ENCODE measurements at regions not wholly inside any gene's neighbourhood (a gene's known extent, or its start where the extent isn't known, plus 50 kb on each side); places are given as distances from the start of the nearest gene placed in this dataset.

DNA sequence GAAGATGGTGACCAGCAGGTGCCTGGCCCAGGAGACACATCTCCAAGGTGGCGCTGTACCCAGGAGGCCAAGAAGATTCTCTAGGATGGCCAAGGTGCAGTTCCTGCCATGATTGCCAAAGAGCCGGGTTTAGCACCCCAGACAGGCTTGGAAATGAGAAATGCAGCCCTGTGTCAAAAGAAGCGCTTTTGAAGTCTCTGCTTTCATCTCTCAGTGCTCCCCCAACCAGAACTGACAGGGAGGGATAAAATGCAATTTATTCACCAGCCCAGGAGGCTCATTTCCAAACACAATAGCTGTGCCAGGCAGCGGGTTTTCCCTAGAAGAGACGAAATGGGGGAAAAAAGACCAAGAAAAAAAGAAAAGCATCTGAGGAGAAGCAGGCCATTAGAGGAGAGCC, 195.9 kb upstream of the NCAM1 start:
- no peaks in the 10 kb centered on the region for H3K36me3 ChIP-seq (ENCODE audit: control insufficient read depth, insufficient read depth, low read length)
- no peaks in the 10 kb centered on the region for H3K4me1 ChIP-seq (ENCODE audit: control insufficient read depth, insufficient read depth, low read length)
- H3K27ac ChIP-seq (ENCODE audit: low read length): no peak overlapping the region
- in situ Hi-C loops (cut with HindIII; ENCODE audit: low pct_unique_long_range_greater_than_20kb, low sequenced_read_pairs): no loop called here
- CTCF ChIA-PET: no interaction called here
- H3K4me3 ChIP-seq (ENCODE audit: low read depth in 2 of 2, low read length in 2 of 2): no peak overlapping the region
- POLR2A ChIA-PET: no interaction called here
- ATAC-seq (no peak), DNase-seq (ENCODE audit: low read depth, low spot score) (no peak)
- BruUV-seq (replicated peaks): no TSS peak
- H3K9me3 ChIP-seq (ENCODE audit: control insufficient read depth, insufficient read depth, low read depth, low read length): no peaks in the 10 kb centered on the region
- intact Hi-C loops (cut with micrococcal nuclease; ENCODE audit: unreplicated experiment): no loop called here
- TF ChIP-seq TCF7L2 (IDR thresholded peaks at IDR 0.05; ENCODE audit: low read depth, low read length) (no peak), POLR2AphosphoS5 (IDR thresholded peaks at IDR 0.05; ENCODE audit: low read depth, low read length) (no peak), SIN3A (IDR thresholded peaks at IDR 0.05; ENCODE audit: borderline replicate concordance, insufficient read depth, low read depth, low read length) (no peak)
- TF ChIP-seq, protein P1, sequence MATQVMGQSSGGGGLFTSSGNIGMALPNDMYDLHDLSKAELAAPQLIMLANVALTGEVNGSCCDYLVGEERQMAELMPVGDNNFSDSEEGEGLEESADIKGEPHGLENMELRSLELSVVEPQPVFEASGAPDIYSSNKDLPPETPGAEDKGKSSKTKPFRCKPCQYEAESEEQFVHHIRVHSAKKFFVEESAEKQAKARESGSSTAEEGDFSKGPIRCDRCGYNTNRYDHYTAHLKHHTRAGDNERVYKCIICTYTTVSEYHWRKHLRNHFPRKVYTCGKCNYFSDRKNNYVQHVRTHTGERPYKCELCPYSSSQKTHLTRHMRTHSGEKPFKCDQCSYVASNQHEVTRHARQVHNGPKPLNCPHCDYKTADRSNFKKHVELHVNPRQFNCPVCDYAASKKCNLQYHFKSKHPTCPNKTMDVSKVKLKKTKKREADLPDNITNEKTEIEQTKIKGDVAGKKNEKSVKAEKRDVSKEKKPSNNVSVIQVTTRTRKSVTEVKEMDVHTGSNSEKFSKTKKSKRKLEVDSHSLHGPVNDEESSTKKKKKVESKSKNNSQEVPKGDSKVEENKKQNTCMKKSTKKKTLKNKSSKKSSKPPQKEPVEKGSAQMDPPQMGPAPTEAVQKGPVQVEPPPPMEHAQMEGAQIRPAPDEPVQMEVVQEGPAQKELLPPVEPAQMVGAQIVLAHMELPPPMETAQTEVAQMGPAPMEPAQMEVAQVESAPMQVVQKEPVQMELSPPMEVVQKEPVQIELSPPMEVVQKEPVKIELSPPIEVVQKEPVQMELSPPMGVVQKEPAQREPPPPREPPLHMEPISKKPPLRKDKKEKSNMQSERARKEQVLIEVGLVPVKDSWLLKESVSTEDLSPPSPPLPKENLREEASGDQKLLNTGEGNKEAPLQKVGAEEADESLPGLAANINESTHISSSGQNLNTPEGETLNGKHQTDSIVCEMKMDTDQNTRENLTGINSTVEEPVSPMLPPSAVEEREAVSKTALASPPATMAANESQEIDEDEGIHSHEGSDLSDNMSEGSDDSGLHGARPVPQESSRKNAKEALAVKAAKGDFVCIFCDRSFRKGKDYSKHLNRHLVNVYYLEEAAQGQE (IDR thresholded peaks at IDR 0.05; ENCODE audit: insufficient read depth in 1 of 2, low read depth in 2 of 2, low read length in 1 of 2): no peak
- TF ChIP-seq, protein P2, sequence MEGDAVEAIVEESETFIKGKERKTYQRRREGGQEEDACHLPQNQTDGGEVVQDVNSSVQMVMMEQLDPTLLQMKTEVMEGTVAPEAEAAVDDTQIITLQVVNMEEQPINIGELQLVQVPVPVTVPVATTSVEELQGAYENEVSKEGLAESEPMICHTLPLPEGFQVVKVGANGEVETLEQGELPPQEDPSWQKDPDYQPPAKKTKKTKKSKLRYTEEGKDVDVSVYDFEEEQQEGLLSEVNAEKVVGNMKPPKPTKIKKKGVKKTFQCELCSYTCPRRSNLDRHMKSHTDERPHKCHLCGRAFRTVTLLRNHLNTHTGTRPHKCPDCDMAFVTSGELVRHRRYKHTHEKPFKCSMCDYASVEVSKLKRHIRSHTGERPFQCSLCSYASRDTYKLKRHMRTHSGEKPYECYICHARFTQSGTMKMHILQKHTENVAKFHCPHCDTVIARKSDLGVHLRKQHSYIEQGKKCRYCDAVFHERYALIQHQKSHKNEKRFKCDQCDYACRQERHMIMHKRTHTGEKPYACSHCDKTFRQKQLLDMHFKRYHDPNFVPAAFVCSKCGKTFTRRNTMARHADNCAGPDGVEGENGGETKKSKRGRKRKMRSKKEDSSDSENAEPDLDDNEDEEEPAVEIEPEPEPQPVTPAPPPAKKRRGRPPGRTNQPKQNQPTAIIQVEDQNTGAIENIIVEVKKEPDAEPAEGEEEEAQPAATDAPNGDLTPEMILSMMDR (IDR thresholded peaks at IDR 0.05): no peak
- 0 out of 2 replicates have a peak, but pooled peaks cover 3% of the 10 kb centered on the region for H3K27me3 ChIP-seq (ENCODE audit: control insufficient read depth, insufficient read depth, low read length)

DNA sequence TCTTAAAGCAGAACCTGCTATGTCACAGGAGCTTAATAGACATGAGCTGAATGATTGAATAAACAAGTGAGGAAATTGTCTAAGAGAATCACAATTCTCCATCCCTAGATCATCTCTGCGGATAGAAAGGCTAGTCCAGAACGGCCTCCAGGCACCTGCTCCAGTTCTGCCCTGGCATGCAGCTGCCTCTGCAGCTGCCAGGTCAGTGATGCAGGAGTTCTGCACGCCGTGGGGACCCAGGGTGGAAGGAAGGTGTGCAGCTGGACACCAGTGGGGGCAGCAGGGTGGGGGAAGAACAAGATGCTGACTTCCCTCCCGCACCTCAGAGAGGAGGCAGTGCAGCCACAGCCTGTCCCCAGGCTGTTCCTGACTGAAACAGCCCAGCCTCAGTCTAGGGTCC, 192.1 kb upstream of the NCAM1 start:
- Histone ChIP-seq H3K27ac (ENCODE audit: low read length) (no peak overlapping the region), H3K4me1 (ENCODE audit: control insufficient read depth, insufficient read depth, low read length) (no peaks in the 10 kb centered on the region), H3K4me3 (ENCODE audit: low read depth in 2 of 2, low read length in 2 of 2) (no peak overlapping the region), H3K9me3 (ENCODE audit: control insufficient read depth, insufficient read depth, low read depth, low read length) (no peaks in the 10 kb centered on the region), H3K27me3 (ENCODE audit: control insufficient read depth, insufficient read depth, low read length) (0 out of 2 replicates have a peak, but pooled peaks cover 3% of the 10 kb centered on the region), H3K36me3 (ENCODE audit: control insufficient read depth, insufficient read depth, low read length) (no peaks in the 10 kb centered on the region)
- ATAC-seq (no peak), DNase-seq (ENCODE audit: low read depth, low spot score) (no peak)
- in situ Hi-C loops (cut with HindIII; ENCODE audit: low pct_unique_long_range_greater_than_20kb, low sequenced_read_pairs) (no loop called here), intact Hi-C loops (cut with micrococcal nuclease; ENCODE audit: unreplicated experiment) (no loop called here)
- TF ChIP-seq POLR2AphosphoS5 (IDR thresholded peaks at IDR 0.05; ENCODE audit: low read depth, low read length): no peak
- TF ChIP-seq, protein P2 (IDR thresholded peaks at IDR 0.05): no peak
- CTCF ChIA-PET: no interaction called here
- BruUV-seq (replicated peaks): no TSS peak
- POLR2A ChIA-PET: no interaction called here

DNA sequence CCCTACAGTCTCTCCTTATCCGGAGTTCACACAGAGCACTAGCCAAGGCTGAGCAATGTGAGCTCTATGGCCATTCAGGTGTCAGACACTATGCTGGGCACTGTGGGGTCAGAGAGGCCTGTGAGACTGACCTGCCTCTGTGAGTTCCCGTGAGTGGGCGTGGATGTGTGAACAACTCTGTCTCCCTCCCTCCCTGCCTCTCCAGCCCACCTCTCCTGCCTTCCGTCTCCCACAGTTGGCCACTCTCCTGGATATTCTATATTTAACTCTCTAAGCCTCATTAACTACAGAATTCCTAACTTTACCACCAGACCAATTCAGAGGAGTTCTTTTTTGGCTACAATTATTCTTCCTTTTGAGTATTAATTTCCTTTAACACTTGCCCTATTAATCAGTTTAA, 191.6 kb upstream of the NCAM1 start:
- ChIA-PET POLR2A (no interaction called here), CTCF (no interaction called here)
- no peak overlapping the region for H3K27ac ChIP-seq (ENCODE audit: low read length)
- no peak for TF ChIP-seq POLR2AphosphoS5 (IDR thresholded peaks at IDR 0.05; ENCODE audit: low read depth, low read length)
- TF ChIP-seq, protein P1 (IDR thresholded peaks at IDR 0.05; ENCODE audit: insufficient read depth in 1 of 2, low read depth in 2 of 2, low read length in 1 of 2): no peak
- TF ChIP-seq, protein P2 (IDR thresholded peaks at IDR 0.05): no peak
- no peak for TF ChIP-seq SIN3A (IDR thresholded peaks at IDR 0.05; ENCODE audit: borderline replicate concordance, insufficient read depth, low read depth, low read length)
- no peak for TF ChIP-seq TCF7L2 (IDR thresholded peaks at IDR 0.05; ENCODE audit: low read depth, low read length)
- in situ Hi-C loops (cut with HindIII; ENCODE audit: low pct_unique_long_range_greater_than_20kb, low sequenced_read_pairs): no loop called here
- no TSS peak for BruUV-seq (replicated peaks)
- H3K9me3 ChIP-seq (ENCODE audit: control insufficient read depth, insufficient read depth, low read depth, low read length): no peaks in the 10 kb centered on the region
- no peaks in the 10 kb centered on the region for H3K4me1 ChIP-seq (ENCODE audit: control insufficient read depth, insufficient read depth, low read length)
- H3K4me3 ChIP-seq (ENCODE audit: low read depth in 2 of 2, low read length in 2 of 2): no peak overlapping the region
- intact Hi-C loops (cut with micrococcal nuclease; ENCODE audit: unreplicated experiment): no loop called here
- H3K27me3 ChIP-seq (ENCODE audit: control insufficient read depth, insufficient read depth, low read length): 0 out of 2 replicates have a peak, but pooled peaks cover 3% of the 10 kb centered on the region
- no peak for ATAC-seq
- DNase-seq (ENCODE audit: low read depth, low spot score): no peak
- no peaks in the 10 kb centered on the region for H3K36me3 ChIP-seq (ENCODE audit: control insufficient read depth, insufficient read depth, low read length)
